K562 (cell line): ENCODE measurements at regions not wholly inside any gene's neighbourhood (a gene's known extent, or its start where the extent isn't known, plus 50 kb on each side); places are given as distances from the start of the nearest gene placed in this dataset.

ENCODE experiments used
- ATAC-seq: fragments of 200-7000 bp; cut with Tn5 transposase; 3 replicates; pipeline ENCODE4 v1.9.1; 2020; ENCODE audit warnings: moderate library complexity
- BruUV-seq: library from RNA; stranded (reverse); fragments of 400-500 nt; replicated peaks from 2 replicates; lab custom pipeline; 2021; lab: Mats Ljungman, UMichigan
- CTCF ChIA-PET: fragments of 300-600 bp; formaldehyde crosslinking; extraction: SDS; loops from one replicate; lab custom pipeline; 2021; ENCODE audit warnings: low intra/inter-chr PET ratio; lab: Yijun Ruan, JAX
- POLR2A ChIA-PET: fragments of 300-600, 350-650 bp; sonication (Branson Sonifier 250); formaldehyde crosslinking; extraction: SDS; loops from one replicate; lab custom pipeline; 2021; ENCODE audit warnings: antibody characterized with exemption, inconsistent platforms; lab: Yijun Ruan, JAX
- DNase-seq, 4 experiments: peaks; one replicate each; pipeline versions ENCODE4 v3.0.0 to v3.0.0-alpha.2; 2011 to 2018; ENCODE audit warnings: low spot score in 3 of 4, mixed read lengths in 3 of 4; ENCODE audit errors: extremely low read depth in 1 of 4
- FAIRE-seq: peaks from 2 replicates; lab custom pipeline; 2011; peaks lifted over from hg19 to GRCh38; lab: Jason Lieb, UNC
- H2AFZ ChIP-seq: 2 replicates; pipeline ENCODE4 v1.6.0; 2011; ENCODE audit warnings: low read depth, low read length, control low read depth, inconsistent platforms
- H3K27ac ChIP-seq: fragments of 200-600 bp; 3 replicates; pipeline ENCODE4 v1.8.0; 2011; ENCODE audit warnings: low read depth, mild to moderate bottlenecking, control low read depth, inconsistent platforms, low read length, moderate library complexity, mixed read lengths; ENCODE audit errors: extremely low read depth
- H3K27me3 ChIP-seq, 2 experiments: fragments of 300-600 bp in 1 of 2; 2 replicates in 1 of 2; 3 replicates in 1 of 2; pipeline versions ENCODE4 v1.6.0 to v1.8.0; 2011; ENCODE audit warnings: inconsistent platforms in 2 of 2, low read length in 2 of 2, mild to moderate bottlenecking in 1 of 2, mixed read lengths in 1 of 2, moderate library complexity in 1 of 2; ENCODE audit not compliant: control insufficient read depth in 2 of 2, insufficient read depth in 2 of 2
- H3K36me3 ChIP-seq: fragments of 300-600 bp; 3 replicates; pipeline ENCODE4 v1.8.0; 2011; ENCODE audit warnings: mild to moderate bottlenecking, low read length, inconsistent platforms; ENCODE audit not compliant: control insufficient read depth, insufficient read depth
- H3K4me1 ChIP-seq, 2 experiments: fragments of 200-600 bp in 1 of 2; replicated peaks in 1 of 2; 2 replicates in 1 of 2; 3 replicates in 1 of 2; pipeline versions ENCODE4 v1.5.1 to v1.8.0; 2011; ENCODE audit warnings: inconsistent platforms in 2 of 2, low read length in 2 of 2, mild to moderate bottlenecking in 1 of 2, mixed read lengths in 1 of 2, moderate library complexity in 1 of 2; ENCODE audit not compliant: control insufficient read depth in 2 of 2, insufficient read depth in 2 of 2
- H3K4me2 ChIP-seq: 2 replicates; pipeline ENCODE4 v1.6.1; 2011; ENCODE audit warnings: low read length, control low read depth, inconsistent platforms, mixed read lengths; ENCODE audit not compliant: insufficient read depth
- H3K4me3 ChIP-seq: fragments of 200-600 bp; sonication (generic), shearing (Covaris generic); 2 replicates; pipeline ENCODE4 v1.5.1; 2016; ENCODE audit warnings: control low read depth, inconsistent platforms
- H3K79me2 ChIP-seq: fragments of 200-600 bp; 3 replicates; pipeline ENCODE4 v1.8.0; 2011; ENCODE audit warnings: low read length, inconsistent platforms; ENCODE audit not compliant: control insufficient read depth, insufficient read depth
- H3K9ac ChIP-seq, 2 experiments: 2 replicates each; pipeline versions ENCODE4 v1.6.0 to v1.6.1; 2011; ENCODE audit warnings: low read depth in 2 of 2, low read length in 2 of 2, control low read depth in 1 of 2, inconsistent platforms in 1 of 2, mild to moderate bottlenecking in 1 of 2, mixed read lengths in 1 of 2; ENCODE audit not compliant: insufficient read depth in 1 of 2
- H3K9me1 ChIP-seq: one replicate; pipeline ENCODE4 v1.6.0; 2011; ENCODE audit warnings: inconsistent platforms, mild to moderate bottlenecking, low read length, moderate library complexity; ENCODE audit not compliant: control insufficient read depth, insufficient read depth
- H3K9me3 ChIP-seq: replicated peaks from 2 replicates; pipeline ENCODE4 v1.5.1; 2011; ENCODE audit warnings: low read depth, low read length, inconsistent platforms; ENCODE audit not compliant: control insufficient read depth, insufficient read depth
- H4K20me1 ChIP-seq: replicated peaks from 2 replicates; pipeline ENCODE4 v1.6.1; 2011; ENCODE audit warnings: low read length, inconsistent platforms, mixed read lengths; ENCODE audit not compliant: control insufficient read depth, insufficient read depth
- BDP1 ChIP-seq: IDR thresholded peaks from 3 replicates; pipeline ENCODE4 v1.6.1; 2011; ENCODE audit not compliant: insufficient read length, insufficient read depth
- CHD4 ChIP-seq: fragments of 200-600 bp; sonication (generic); IDR thresholded peaks from 3 replicates; pipeline ENCODE4 v1.6.1; 2012; ENCODE audit warnings: low read depth, mild to moderate bottlenecking, mixed read lengths, low read length, inconsistent platforms; ENCODE audit not compliant: insufficient read depth, insufficient replicate concordance, poor library complexity, severe bottlenecking
- DDX20 ChIP-seq: fragments of 450-650 bp; IDR thresholded peaks from 2 replicates; pipeline ENCODE4 v1.6.1; 2016; ENCODE audit warnings: missing genetic modification characterization, low read depth, mild to moderate bottlenecking, missing compliant biosample characterization, moderate library complexity
- HDAC6 ChIP-seq: IDR thresholded peaks from 2 replicates; pipeline ENCODE4 v1.6.1; 2012; ENCODE audit warnings: low read depth, mild to moderate bottlenecking, control low read depth, inconsistent platforms, low read length, moderate library complexity
- HOXB6 ChIP-seq: fragments of 250-450 bp; sonication (Bioruptor Pico); IDR thresholded peaks from 2 replicates; pipeline ENCODE4 v1.5.1; 2022; ENCODE audit warnings: mild to moderate bottlenecking, borderline replicate concordance
- NFRKB ChIP-seq: fragments of 450-650 bp; IDR thresholded peaks from 2 replicates; pipeline ENCODE4 v1.6.1; 2016; ENCODE audit warnings: low read depth
- PTBP1 ChIP-seq: fragments of 200-400 bp; formaldehyde crosslinking; IDR thresholded peaks from 2 replicates; pipeline ENCODE4 v1.6.1; 2017; ENCODE audit warnings: low read depth, low read length
- RAD51 ChIP-seq: fragments of 450-650 bp; IDR thresholded peaks from 2 replicates; pipeline ENCODE4 v1.7.1; 2016; ENCODE audit warnings: low read depth, mild to moderate bottlenecking, borderline replicate concordance
- SP1 ChIP-seq: sonication (generic); formaldehyde crosslinking; IDR thresholded peaks from 2 replicates; pipeline ENCODE4 v1.8.1; 2022; ENCODE audit warnings: mild to moderate bottlenecking, missing genetic modification reagents
- TAF9B ChIP-seq: fragments of 450-650 bp; IDR thresholded peaks from 2 replicates; pipeline ENCODE4 v1.6.1; 2018; ENCODE audit warnings: mild to moderate bottlenecking; ENCODE audit not compliant: partially characterized antibody
- ZFP30 ChIP-seq: fragments of 250-450 bp; sonication (Bioruptor Pico); IDR thresholded peaks from 2 replicates; pipeline ENCODE4 v1.8.0; 2022; ENCODE audit warnings: moderate library complexity, mild to moderate bottlenecking, inconsistent platforms, borderline replicate concordance
- ZNF507 ChIP-seq: conservative IDR thresholded peaks from 2 replicates; pipeline ENCODE4 v1.6.1; 2017; ENCODE audit warnings: missing genetic modification characterization, missing compliant biosample characterization
- WGBS: fragments of 100-300 bp; shearing (Covaris generic); methylation state at CpG from one replicate; pipeline ENCODE4 v1.1.6; 2016; ENCODE audit warnings: low coverage, mixed read lengths; ENCODE audit not compliant: insufficient coverage; ENCODE audit errors: missing lambda C conversion rate; 5-methylcytosine and 5-hydroxymethylcytosine counted together
- in situ Hi-C: fragments of 300-500 bp; cut with MboI; formaldehyde crosslinking; loops from 4 replicates; pipeline ENCODE4 v1.15.0; 2018; ENCODE audit warnings: inconsistent platforms, mixed read lengths
- intact Hi-C: fragments of 100-400 bp; cut with micrococcal nuclease; formaldehyde crosslinking; loops from 2 replicates; pipeline ENCODE4 v1.14.2; 2022

DNA sequence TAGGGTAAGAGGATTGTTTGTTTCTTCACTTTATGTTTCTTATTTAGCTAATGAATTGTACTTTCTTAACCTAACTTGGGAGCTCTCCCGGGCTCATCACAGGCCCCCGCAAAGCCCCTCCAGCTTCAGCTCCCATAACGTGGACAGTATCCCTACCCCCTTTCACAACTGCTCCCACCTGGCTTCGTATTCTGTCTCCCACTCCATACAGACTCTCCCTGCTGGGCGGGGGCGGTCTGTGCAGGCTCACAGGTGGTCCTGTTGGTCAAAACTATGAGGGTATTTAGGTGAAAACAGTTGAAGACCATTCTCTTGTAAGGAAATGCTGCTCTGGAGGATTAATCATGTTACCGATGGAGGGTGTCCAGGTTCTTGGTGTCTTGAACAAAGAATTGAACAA is 805.3 kb downstream of the SEMA5A start (continued):
- TF ChIP-seq HDAC6: no peak

GRCh38 chr5:8749556-8749955 is 796.3 kb downstream of the SEMA5A start:
- no peak overlapping the region for H2AFZ ChIP-seq
- ChIA-PET POLR2A (no interaction called here), CTCF (no interaction called here)
- TF ChIP-seq SP1 (no peak), TAF9B (no peak), BDP1 (no peak), NFRKB (no peak), PTBP1 (no peak), RAD51 (no peak), ZFP30 (CRISPR knock-in tag) (no peak), DDX20 (tag) (no peak), ZNF507 (tag) (no peak), CHD4 (no peak), HOXB6 (CRISPR knock-in tag) (no peak)
- FAIRE-seq (no peak), ATAC-seq (no peak), DNase-seq (no peak)
- BruUV-seq: no TSS peak
- intact Hi-C loops: no loop called here
- no peaks in the 10 kb centered on the region for H3K4me1 ChIP-seq
- no peaks in the 10 kb centered on the region for H3K36me3 ChIP-seq
- in situ Hi-C loops: no loop called here
- no peaks in the 10 kb centered on the region for H3K9me3 ChIP-seq
- no peak overlapping the region for H3K9ac ChIP-seq
- H4K20me1 ChIP-seq: no peaks in the 10 kb centered on the region
- no peak overlapping the region for H3K4me3 ChIP-seq
- H3K27ac ChIP-seq: no peak overlapping the region
- H3K79me2 ChIP-seq: no peaks in the 10 kb centered on the region
- H3K27me3 ChIP-seq: no peaks in the 10 kb centered on the region
- no peaks in the 10 kb centered on the region for H3K9me1 ChIP-seq
- H3K4me2 ChIP-seq: no peak overlapping the region
- WGBS: 4% methylated on average over 2 of the region's 2 CpGs
